CD8-positive, alpha-beta memory T cell (primary cell): ENCODE measurements at regions not wholly inside any gene's neighbourhood (a gene's known extent, or its start where the extent isn't known, plus 50 kb on each side); places are given as distances from the start of the nearest gene placed in this dataset.

Source experiments
- CTCF ChIA-PET: fragments of 350-600 bp; sonication (Branson Sonifier 250); formaldehyde crosslinking; loops from one replicate; lab custom pipeline; 2021; ENCODE audit warnings: antibody characterized with exemption; lab: Charles Lee
- POLR2A ChIA-PET: fragments of 350-600 bp; sonication (Branson Sonifier 250); formaldehyde crosslinking; loops from one replicate; lab custom pipeline; 2021; ENCODE audit warnings: antibody characterized with exemption; lab: Charles Lee
- DNase-seq, 5 donors: peaks; one replicate each; pipeline versions ENCODE4 v3.0.0 to v3.0.0-alpha.2; 2020 to 2022; ENCODE audit warnings: mixed read lengths in 1 of 5
- H3K27ac ChIP-seq: one replicate; pipeline ENCODE4 v1.7.0; 2013; ENCODE audit warnings: low read depth, mild to moderate bottlenecking, low read length, moderate library complexity
- H3K27me3 ChIP-seq: 2 replicates; pipeline ENCODE4 v1.7.0; 2013; ENCODE audit warnings: low read length, mild to moderate bottlenecking; ENCODE audit not compliant: insufficient read depth, poor library complexity, severe bottlenecking
- H3K36me3 ChIP-seq: 2 replicates; pipeline ENCODE4 v1.7.0; 2013; ENCODE audit warnings: mild to moderate bottlenecking, low read length, moderate library complexity; ENCODE audit not compliant: insufficient read depth
- H3K4me1 ChIP-seq: 2 replicates; pipeline ENCODE4 v1.7.0; 2013; ENCODE audit warnings: mild to moderate bottlenecking, low read length, moderate library complexity; ENCODE audit not compliant: insufficient read depth
- H3K4me3 ChIP-seq: 2 replicates; pipeline ENCODE4 v1.7.0; 2013; ENCODE audit warnings: mild to moderate bottlenecking, low read length
- H3K9me3 ChIP-seq: 2 replicates; pipeline ENCODE4 v1.7.0; 2013; ENCODE audit warnings: mild to moderate bottlenecking, low read length
- H3K27ac Mint-ChIP-seq, 8 donors: one replicate each; pipeline ENCODE4 v1.8.0; 2020 to 2021; ENCODE audit warnings: mixed read lengths in 8 of 8, mild to moderate bottlenecking in 6 of 8, inconsistent platforms in 3 of 8, moderate library complexity in 3 of 8
- H3K27me3 Mint-ChIP-seq, 2 donors: one replicate each; pipeline ENCODE4 v1.8.0; 2020 to 2021; ENCODE audit warnings: mixed read lengths in 2 of 2, mild to moderate bottlenecking in 1 of 2, moderate library complexity in 1 of 2
- H3K36me3 Mint-ChIP-seq, 3 donors: one replicate each; pipeline ENCODE4 v1.8.0; 2020 to 2021; ENCODE audit warnings: mixed read lengths in 3 of 3, inconsistent platforms in 1 of 3, mild to moderate bottlenecking in 1 of 3
- H3K4me1 Mint-ChIP-seq, 3 donors: one replicate each; pipeline ENCODE4 v1.8.0; 2020 to 2021; ENCODE audit warnings: mixed read lengths in 3 of 3, inconsistent platforms in 1 of 3, mild to moderate bottlenecking in 1 of 3
- H3K4me3 Mint-ChIP-seq, 7 donors: one replicate each; pipeline ENCODE4 v1.8.0; 2020 to 2021; ENCODE audit warnings: mixed read lengths in 7 of 7, mild to moderate bottlenecking in 6 of 7, moderate library complexity in 4 of 7, inconsistent platforms in 2 of 7
- H3K9me3 Mint-ChIP-seq, 5 donors: one replicate each; pipeline ENCODE4 v1.8.0; 2020 to 2022; ENCODE audit warnings: mixed read lengths in 5 of 5, mild to moderate bottlenecking in 3 of 5, moderate library complexity in 2 of 5, inconsistent platforms in 1 of 5

- Histone ChIP-seq H3K4me1 (no peaks in the 10 kb centered on the region), H3K9me3 (no peaks in the 10 kb centered on the region), H3K27me3 (no peaks in the 10 kb centered on the region), H3K27ac (no peak overlapping the region), H3K4me3 (no peak overlapping the region), H3K36me3 (no peaks in the 10 kb centered on the region)
- no peaks in the 10 kb centered on the region for H3K4me1 Mint-ChIP-seq
- CTCF ChIA-PET, result no interaction called here
- no peaks in the 10 kb centered on the region for H3K9me3 Mint-ChIP-seq
- H3K36me3 Mint-ChIP-seq, result no peaks in the 10 kb centered on the region
- DNase-seq, result no peak
- peaks cover 0 to 2% of the 10 kb centered on the region in 2 donors for H3K27me3 Mint-ChIP-seq
- no peak overlapping the region for H3K4me3 Mint-ChIP-seq
- H3K27ac Mint-ChIP-seq, result no peak overlapping the region
- POLR2A ChIA-PET, result no interaction called here
Observed at GRCh38 chr11:122344215-122344614, 228.2 kb upstream of the BLID start.

- no peaks in the 10 kb centered on the region for H3K9me3 ChIP-seq
- CTCF ChIA-PET, result no interaction called here
- DNase-seq, result no peak
- no peak overlapping the region for H3K27ac Mint-ChIP-seq
- H3K4me3 ChIP-seq, result no peak overlapping the region
- no peak overlapping the region for H3K27ac ChIP-seq
- no peaks in the 10 kb centered on the region for H3K4me1 Mint-ChIP-seq
- peaks cover 0 to 2% of the 10 kb centered on the region in 2 donors for H3K27me3 Mint-ChIP-seq
- no peak overlapping the region for H3K4me3 Mint-ChIP-seq
- POLR2A ChIA-PET, result no interaction called here
- no peaks in the 10 kb centered on the region for H3K36me3 ChIP-seq
- no peaks in the 10 kb centered on the region for H3K4me1 ChIP-seq
- no peaks in the 10 kb centered on the region for H3K36me3 Mint-ChIP-seq
- no peaks in the 10 kb centered on the region for H3K27me3 ChIP-seq
- H3K9me3 Mint-ChIP-seq, result no peaks in the 10 kb centered on the region
Observed at GRCh38 chr11:122343210-122343609, 227.2 kb upstream of the BLID start.

GRCh38 chr11:122342089-122342744, 226.2 kb upstream of the BLID start:
- no peaks in the 10 kb centered on the region for H3K9me3 ChIP-seq
- H3K36me3 ChIP-seq, result no peaks in the 10 kb centered on the region
- H3K4me1 Mint-ChIP-seq, result no peaks in the 10 kb centered on the region
- H3K27me3 Mint-ChIP-seq, result no peaks in the 10 kb centered on the region
- H3K4me3 ChIP-seq, result no peak overlapping the region
- H3K27ac Mint-ChIP-seq, result no peak overlapping the region
- H3K27me3 ChIP-seq, result no peaks in the 10 kb centered on the region
- no peak for DNase-seq
- H3K36me3 Mint-ChIP-seq, result no peaks in the 10 kb centered on the region
- CTCF ChIA-PET, result no interaction called here
- no peak overlapping the region for H3K27ac ChIP-seq
- no peaks in the 10 kb centered on the region for H3K4me1 ChIP-seq
- H3K9me3 Mint-ChIP-seq, result no peaks in the 10 kb centered on the region
- H3K4me3 Mint-ChIP-seq, result no peak overlapping the region
- POLR2A ChIA-PET, result no interaction called here

- Histone ChIP-seq H3K27me3 (no peaks in the 10 kb centered on the region), H3K4me1 (no peaks in the 10 kb centered on the region), H3K27ac (no peak overlapping the region), H3K36me3 (no peaks in the 10 kb centered on the region), H3K4me3 (no peak overlapping the region), H3K9me3 (no peaks in the 10 kb centered on the region)
- no peaks in the 10 kb centered on the region for H3K36me3 Mint-ChIP-seq
- ChIA-PET POLR2A (no interaction called here), CTCF (no interaction called here)
- H3K4me1 Mint-ChIP-seq, result no peaks in the 10 kb centered on the region
- no peaks in the 10 kb centered on the region for H3K27me3 Mint-ChIP-seq
- no peaks in the 10 kb centered on the region for H3K9me3 Mint-ChIP-seq
- DNase-seq, result no peak
- H3K4me3 Mint-ChIP-seq, result no peak overlapping the region
- H3K27ac Mint-ChIP-seq, result no peak overlapping the region
Observed at GRCh38 chr11:122341477-122341876, 225.5 kb upstream of the BLID start.

GRCh38 chr11:122340607-122341290, 224.7 kb upstream of the BLID start:
- no peaks in the 10 kb centered on the region for H3K36me3 Mint-ChIP-seq
- Histone ChIP-seq H3K4me3 (no peak overlapping the region), H3K9me3 (no peaks in the 10 kb centered on the region), H3K4me1 (no peaks in the 10 kb centered on the region), H3K27ac (no peak overlapping the region), H3K36me3 (no peaks in the 10 kb centered on the region), H3K27me3 (no peaks in the 10 kb centered on the region)
- CTCF ChIA-PET, result no interaction called here
- no peaks in the 10 kb centered on the region for H3K4me1 Mint-ChIP-seq
- no peaks in the 10 kb centered on the region for H3K9me3 Mint-ChIP-seq
- H3K27me3 Mint-ChIP-seq, result no peaks in the 10 kb centered on the region
- H3K27ac Mint-ChIP-seq, result no peak overlapping the region
- no peak overlapping the region for H3K4me3 Mint-ChIP-seq
- POLR2A ChIA-PET, result no interaction called here
- no peak for DNase-seq

- Histone ChIP-seq H3K4me1 (no peaks in the 10 kb centered on the region), H3K4me3 (no peak overlapping the region), H3K27me3 (no peaks in the 10 kb centered on the region), H3K36me3 (no peaks in the 10 kb centered on the region), H3K9me3 (no peaks in the 10 kb centered on the region), H3K27ac (no peak overlapping the region)
- Mint-ChIP-seq H3K27ac (no peak overlapping the region), H3K4me3 (no peak overlapping the region), H3K27me3 (no peaks in the 10 kb centered on the region), H3K4me1 (no peaks in the 10 kb centered on the region), H3K36me3 (no peaks in the 10 kb centered on the region), H3K9me3 (no peaks in the 10 kb centered on the region)
- CTCF ChIA-PET, result no interaction called here
- DNase-seq, result no peak
- POLR2A ChIA-PET, result no interaction called here
Observed at GRCh38 chr11:122339436-122340060, 223.5 kb upstream of the BLID start.

- no peaks in the 10 kb centered on the region for H3K9me3 Mint-ChIP-seq
- no peak overlapping the region for H3K27ac Mint-ChIP-seq
- H3K36me3 Mint-ChIP-seq, result no peaks in the 10 kb centered on the region
Observed at GRCh38 chr11:122337704-122338103, 221.7 kb upstream of the BLID start.

GRCh38 chr11:122337241-122337640, 221.2 kb upstream of the BLID start:
- Mint-ChIP-seq H3K4me1 (no peaks in the 10 kb centered on the region), H3K9me3 (no peaks in the 10 kb centered on the region), H3K4me3 (no peak overlapping the region), H3K27me3 (peaks cover 0 to 2% of the 10 kb centered on the region in 2 donors), H3K36me3 (no peaks in the 10 kb centered on the region), H3K27ac (no peak overlapping the region)
- DNase-seq, result no peak
- Histone ChIP-seq H3K9me3 (no peaks in the 10 kb centered on the region), H3K27me3 (no peaks in the 10 kb centered on the region), H3K36me3 (no peaks in the 10 kb centered on the region), H3K4me3 (no peak overlapping the region), H3K27ac (no peak overlapping the region), H3K4me1 (no peaks in the 10 kb centered on the region)
- ChIA-PET POLR2A (no interaction called here), CTCF (no interaction called here)

More at GRCh38 chr11:122337704-122338103, 221.7 kb upstream of the BLID start:
- Mint-ChIP-seq H3K27me3 (peaks cover 0 to 2% of the 10 kb centered on the region in 2 donors), H3K4me3 (no peak overlapping the region), H3K4me1 (no peaks in the 10 kb centered on the region)
- H3K9me3 ChIP-seq, result no peaks in the 10 kb centered on the region
- POLR2A ChIA-PET, result no interaction called here
- no peak overlapping the region for H3K4me3 ChIP-seq
- no peaks in the 10 kb centered on the region for H3K36me3 ChIP-seq
- DNase-seq, result no peak
- no peaks in the 10 kb centered on the region for H3K4me1 ChIP-seq
- CTCF ChIA-PET, result no interaction called here
- H3K27me3 ChIP-seq, result no peaks in the 10 kb centered on the region
- H3K27ac ChIP-seq, result no peak overlapping the region
